Inflammatory macrophage treated with lipopolysaccharide for 1 hour (primary cell): ENCODE measurements at regions not wholly inside any gene's neighbourhood (a gene's known extent, or its start where the extent isn't known, plus 50 kb on each side); places are given as distances from the start of the nearest gene placed in this dataset.
"Not testable (repeated sequence)": the region's sequence is repeated elsewhere in the genome, so short reads cannot be mapped to it uniquely, and the experiment has no call there.

Experiments
- DNase-seq, 2 donors: peaks; one replicate each; pipeline ENCODE4 v3.0.0-alpha.2; 2020 to 2022

DNA sequence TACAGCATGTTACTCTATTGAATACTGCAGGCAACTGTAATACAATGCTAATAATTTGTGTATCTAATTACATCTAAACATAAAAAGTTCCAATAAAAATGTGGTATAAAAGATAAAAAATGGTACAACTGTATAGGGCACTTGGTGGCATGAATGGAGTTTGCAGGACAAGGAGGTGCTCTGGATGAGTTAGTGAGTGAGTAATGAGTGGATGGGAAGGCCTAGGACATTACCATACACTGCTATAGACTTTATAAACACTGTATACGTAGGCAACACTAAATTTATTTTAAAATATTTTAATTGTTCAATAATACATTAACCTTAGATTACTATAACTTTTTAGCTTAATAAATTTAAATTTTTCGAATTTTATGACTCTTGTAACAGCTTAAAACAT lies 579.6 kb upstream of the MAN1A1 start:
- no peak for DNase-seq

DNA sequence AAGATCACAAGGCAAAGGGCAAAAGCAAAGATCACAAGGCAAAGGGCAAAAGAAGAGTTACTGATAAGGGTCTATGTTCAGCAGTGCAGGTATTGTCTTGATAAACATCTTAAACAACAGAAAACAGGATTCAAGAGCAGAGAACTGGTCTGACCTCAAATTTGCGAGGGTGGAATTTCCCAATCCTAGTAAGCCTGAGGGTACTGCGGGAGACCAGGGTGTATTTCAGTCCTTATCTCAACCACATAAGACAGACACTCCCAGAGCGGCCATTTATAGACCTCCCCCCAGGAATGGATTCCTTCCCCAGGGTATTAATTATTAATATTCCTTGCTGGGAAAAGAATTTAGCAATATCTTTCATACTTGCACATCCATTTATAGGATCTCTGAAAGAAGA lies 575.3 kb upstream of the MAN1A1 start:
- DNase-seq = not testable (repeated sequence)

DNA sequence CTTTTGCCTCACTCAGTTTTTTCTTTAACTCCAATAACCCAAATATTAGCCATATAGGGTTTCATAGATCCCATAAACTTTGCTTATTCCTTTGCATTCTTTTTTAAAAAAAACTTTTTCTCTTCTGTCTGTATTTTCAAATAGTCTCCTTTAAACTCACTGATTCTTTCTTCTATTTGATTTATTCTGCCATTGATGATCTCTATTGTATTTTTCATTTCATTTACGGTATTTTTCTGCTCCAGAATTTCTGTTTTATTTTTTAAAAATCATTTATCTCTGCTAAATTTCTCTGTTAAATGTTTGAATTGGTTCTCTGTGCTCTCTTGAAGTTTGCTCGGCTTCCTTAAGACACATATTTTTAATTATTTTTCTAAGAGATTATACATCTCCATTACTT lies 573.3 kb upstream of the MAN1A1 start:
- DNase-seq = no peak

DNA sequence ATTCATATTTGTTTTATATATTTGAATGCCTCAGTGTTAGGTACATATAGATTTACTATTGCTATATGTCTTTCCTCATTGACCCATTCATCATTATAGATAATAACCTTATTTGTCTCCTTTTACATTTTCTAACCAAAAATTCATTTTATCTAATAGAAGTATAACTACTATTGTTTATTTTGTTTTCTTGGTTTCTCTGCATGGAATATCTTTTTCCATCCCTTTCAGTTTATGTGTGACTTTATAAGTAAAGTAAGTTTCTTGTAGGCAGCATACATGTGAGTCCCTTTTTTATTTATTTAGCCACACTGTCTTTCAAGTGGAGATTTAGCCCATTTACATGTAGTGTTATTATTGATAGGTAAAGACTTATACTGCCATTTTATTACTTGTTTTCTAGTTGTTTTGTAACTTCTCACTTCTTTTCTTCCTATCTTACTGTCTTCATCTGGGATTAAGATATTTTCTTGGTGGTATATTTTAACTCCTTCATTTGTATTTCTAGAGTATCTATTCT lies 572.0 kb upstream of the MAN1A1 start:
- no peak for DNase-seq

DNA sequence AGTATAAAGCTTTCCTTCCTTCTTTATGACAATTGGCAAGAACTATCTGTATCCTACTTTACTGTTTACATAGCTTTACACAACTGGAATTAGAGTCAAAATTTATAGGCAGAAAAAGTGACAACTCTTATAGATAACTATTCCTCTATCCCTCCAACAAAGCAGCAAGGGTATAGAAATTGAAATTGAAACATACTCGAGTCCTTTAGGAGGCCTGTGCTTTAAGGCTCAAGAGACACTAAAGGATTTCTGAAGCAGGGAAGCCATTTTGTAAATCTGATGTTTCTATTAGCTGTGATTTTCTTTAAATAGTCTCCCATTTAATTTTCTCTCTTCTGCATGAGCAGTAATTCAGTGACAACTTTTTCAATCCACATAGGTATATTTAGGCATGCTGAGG lies 567.6 kb upstream of the MAN1A1 start:
- DNase-seq = no peak

DNA sequence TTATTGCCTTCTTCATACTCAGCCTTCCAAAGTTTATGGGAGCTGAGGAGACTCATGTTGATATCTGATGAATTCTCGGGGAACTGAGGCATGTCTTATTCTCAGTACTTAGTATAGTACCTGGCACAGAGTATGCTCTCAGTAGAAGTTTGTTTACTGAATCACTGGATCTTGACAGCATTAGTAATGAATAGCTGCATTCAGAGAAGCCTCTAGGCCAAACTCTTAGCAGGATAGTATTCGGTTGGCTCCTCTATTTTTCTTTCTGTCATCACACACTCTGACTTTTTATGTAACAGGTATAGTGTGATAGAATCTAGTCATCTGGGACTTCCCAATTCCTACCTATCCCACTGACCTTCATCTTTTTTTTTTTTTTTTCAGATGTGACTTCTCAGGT lies 566.4 kb upstream of the MAN1A1 start:
- no peak for DNase-seq

DNA sequence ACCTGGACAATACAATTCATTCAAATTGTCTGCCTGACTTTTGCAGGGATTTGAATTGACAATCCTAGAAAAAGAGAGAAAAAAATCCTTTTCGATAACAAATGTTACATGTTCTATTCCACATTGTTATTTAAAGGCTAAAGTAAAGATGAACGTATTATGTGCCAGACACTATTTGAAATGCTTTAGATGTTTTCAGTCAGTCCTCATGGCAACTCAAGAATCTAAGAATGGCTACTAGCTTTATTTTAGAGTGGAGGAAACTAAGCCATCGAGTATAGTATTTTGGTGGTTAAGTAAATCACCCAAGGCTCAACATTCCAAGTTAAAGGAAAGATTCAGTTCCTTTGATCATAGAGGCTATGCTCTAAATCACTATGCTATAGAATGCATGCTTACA lies 558.6 kb upstream of the MAN1A1 start:
- no peak for DNase-seq

DNA sequence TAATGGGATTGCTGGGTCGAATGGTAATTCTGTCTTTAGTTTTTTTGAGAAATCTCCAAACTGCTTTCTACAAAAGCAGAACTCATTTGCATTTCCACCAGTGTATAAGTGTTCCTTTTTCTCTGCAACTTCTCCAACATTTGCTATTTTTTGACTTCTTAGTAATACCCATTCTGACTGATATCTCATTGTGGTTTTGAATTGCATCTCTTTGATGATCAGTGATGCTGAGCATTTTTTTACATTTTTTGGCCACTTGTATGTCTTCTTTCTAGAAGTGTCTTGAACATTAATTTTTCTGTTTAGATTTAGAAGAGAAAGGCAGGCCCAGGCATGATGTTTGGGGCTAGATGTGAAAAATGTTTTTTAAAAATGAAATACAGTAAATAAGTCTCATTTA lies 553.1 kb upstream of the MAN1A1 start:
- peak; percentile 31 to 48 for DNase-seq

DNA sequence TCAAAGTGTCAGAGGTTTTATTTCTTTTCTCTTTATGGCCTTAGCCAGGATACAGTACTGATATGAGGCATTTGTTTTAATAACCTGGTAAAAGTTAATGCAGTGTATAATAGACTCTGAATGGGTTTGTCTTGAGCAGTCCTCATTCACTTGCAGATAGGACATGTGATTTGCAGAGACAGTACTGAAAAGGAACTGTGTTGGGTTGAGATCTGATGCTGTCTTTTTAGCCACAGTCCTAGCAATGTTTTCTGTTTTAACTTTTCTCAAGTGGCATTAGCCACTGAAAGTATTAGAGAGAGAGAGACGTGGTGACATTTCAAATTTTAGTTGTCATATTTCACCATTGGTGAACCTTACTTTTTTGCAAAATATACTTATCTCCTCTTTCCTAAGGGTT lies 547.2 kb upstream of the MAN1A1 start:
- DNase-seq = no peak

DNA sequence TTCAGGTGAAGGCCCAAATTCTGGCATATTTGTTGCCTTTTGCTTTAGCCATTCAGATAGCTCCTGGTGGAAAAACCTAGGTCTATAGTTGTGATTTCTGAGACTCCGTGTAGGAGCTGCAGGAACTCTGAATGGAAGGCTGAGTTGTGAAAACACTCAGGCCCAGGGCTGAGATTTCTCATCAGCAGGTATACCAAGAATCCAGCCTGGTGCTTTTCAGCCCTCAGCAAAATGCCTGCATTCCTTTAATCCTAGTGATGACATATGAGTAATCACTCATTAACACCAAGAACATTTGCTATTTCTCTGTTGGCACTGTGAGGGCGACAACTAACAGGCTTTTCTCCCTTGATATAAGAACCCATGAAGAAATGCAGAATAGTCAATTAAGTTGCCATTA lies 546.1 kb upstream of the MAN1A1 start:
- DNase-seq = no peak

DNA sequence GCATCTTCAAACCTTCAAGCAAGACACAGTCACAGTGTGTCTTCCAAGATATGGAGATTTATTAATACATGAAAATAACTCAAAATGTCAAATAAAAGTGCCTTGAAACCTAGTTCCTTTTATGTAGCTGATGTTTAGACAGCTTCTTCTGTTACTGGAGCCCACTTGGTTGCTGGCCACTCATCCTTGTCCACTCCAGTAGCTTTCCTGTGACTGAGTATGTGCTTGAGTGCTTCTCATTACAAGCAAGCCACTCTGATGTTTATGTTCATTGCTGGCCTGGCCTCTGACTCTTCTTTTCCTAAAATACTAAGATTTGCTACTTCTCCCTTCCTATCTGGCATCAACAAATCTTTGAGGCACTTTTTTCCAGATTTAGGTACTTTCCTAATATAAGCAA lies 545.2 kb upstream of the MAN1A1 start:
- DNase-seq = no peak

DNA sequence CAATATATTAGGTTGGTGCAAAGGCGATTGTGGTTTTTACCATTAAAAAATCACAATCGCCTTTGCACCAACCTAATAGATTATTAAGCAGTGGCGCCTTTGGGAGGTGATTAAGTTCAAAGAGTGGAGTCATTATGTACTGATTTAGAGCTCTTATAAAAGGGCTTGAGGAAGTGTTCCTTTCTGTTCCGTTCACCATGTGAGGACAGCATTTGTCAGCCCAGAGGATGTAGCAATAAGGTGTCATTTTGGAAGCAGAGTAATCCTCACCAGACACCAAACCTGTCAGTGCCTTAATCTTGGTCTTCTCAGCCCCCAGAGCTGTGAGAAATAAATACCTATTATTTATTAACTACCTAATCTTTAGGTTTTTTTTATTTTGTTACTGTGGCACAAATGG lies 542.1 kb upstream of the MAN1A1 start:
- peak in 1 of 2 donors; percentile 8 for DNase-seq

DNA sequence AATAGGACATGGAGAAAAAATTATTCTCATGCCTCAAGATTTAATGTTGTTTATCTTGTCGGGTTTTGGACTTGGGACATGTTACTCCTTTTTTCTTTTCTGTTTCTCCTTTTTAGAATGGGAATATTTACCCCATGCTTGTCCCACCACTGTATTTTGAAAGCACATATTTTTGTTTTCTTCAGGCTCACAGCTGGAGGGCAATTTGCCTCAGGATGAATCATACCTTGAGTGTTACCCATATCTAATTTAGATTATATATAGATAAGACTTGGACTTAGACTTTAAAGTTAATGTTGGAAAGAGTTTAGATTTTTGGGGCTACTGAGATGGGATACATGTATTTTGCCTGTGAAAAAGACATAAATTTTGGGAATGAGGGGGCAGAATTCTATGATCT lies 541.6 kb upstream of the MAN1A1 start:
- no peak for DNase-seq

DNA sequence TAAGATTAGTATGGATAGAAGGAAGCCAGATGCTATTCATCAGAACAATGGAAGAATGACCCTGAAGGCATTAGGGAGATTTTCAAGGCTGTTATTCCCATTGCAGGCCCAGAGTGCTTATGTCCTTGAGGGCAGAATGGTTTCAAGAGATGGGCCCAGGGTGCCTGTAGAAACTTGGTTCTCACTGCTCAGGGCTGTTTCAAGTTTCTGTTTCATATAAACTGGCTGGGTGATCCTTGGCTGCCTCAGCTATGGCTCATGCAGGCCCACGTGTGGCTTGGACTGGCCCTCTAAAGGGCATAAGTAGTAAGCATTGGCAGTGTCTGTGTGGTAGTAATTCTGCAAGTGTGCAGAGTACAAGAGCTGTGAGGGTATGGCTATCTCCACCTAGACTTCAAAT lies 540.9 kb upstream of the MAN1A1 start:
- DNase-seq = no peak

DNA sequence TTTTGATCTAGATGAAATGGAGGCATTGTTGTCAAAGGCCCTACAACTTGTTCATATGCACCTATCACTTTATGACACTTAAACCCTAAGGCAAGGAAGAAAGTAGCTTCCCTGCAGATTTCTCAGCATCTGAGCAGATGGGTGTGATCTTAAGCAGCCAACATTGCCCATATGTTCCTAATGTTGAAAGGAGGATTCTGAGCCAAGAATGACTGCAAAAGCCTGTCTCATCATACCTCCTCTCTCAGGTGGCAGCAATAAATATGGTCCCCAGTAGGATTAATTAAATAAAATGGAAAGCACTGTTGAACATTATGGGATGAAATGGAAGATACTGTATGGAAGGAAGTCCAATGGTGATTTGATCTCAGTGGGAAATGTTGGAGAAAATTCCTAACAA lies 538.1 kb upstream of the MAN1A1 start:
- no peak for DNase-seq

DNA sequence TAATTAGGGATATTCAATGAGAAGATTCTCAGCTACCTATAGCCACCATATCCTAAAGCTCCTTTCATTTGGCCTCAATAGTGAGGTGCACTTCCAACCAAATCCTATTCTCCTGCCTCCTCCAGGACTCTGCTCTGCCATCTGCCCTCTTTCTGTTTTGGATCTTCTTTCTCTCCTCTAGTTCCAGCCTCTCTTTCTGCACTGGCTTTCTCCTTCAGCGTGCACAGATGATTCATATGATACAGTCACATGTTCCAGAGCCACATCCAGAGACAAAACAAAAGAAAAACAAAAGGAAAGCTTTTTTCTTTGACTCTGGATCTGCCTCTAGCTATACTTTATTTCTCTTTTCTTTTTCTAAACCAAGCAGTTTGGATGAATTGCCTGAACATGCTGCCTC lies 531.9 kb upstream of the MAN1A1 start:
- no peak for DNase-seq

DNA sequence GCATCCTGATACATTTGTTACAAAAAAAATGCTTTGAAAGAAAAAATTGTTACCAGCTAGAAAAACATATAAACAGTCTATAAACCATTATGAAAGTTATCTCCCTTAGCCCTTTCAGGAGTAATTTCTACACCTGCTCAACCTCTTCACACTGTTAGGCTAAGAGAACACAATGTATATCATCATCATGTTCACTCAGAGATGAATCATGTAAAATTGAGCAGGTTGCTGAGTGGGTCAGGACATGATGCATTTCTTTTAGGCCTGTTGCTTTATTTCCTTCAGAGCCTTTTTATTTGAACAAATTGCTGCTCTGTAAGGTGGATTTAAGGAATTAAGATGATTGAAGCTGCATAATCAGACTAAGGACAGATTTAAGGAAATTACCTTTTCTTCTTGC lies 531.3 kb upstream of the MAN1A1 start:
- DNase-seq = no peak

DNA sequence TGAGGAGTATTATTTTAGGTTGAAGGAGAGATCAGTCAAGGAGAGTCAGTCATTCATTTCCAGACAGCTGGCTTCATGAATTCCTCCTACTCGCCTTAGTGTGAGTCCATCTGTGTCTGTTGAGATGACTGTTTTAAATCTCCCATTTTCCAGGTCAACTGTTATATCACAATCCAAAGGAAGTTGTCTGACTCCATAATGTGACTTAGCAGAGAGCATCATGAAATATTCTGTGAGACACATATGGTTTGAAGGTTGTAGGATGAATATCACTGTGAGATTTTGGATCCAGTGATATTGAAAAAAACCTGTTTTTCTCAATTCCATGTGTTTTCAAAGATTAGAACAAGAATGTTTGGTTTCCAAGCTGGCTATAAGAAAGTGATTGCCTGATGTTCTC lies 530.2 kb upstream of the MAN1A1 start:
- DNase-seq = no peak

DNA sequence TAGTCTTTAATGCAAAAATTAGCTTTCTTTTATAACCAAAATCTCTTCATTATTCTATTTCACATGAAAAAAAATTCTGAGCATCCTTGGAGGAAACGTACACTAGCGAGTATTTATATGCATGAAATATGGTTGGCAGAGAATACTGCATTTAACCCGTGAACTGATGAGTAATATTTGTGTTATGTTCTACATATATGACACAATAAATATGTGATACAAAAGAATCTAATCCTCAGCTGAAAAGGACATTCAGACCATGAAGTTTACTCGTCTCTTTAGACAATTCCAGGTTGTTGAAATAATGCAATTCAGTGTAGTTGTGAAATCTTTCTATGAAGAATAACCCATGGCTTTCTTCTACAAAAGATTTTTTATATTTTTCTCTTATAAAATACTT lies 524.8 kb upstream of the MAN1A1 start:
- DNase-seq = no peak

DNA sequence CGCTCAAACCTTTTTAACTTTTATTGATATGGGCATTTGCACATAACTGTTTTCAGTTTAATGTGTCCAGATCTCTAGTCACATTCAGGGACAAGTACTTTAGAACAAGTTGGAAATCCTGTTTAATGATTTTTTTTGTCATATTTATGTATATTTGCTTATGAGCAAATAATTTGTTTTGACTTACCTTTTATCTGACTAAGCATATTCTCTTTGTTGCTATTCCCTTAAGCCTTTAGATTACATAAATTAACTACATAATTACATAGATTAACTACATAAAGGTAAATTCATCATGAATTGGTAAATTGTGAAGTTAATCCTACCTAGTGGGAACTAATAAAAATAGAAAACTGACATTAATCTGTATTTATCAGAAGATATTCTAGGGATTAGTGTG lies 523.5 kb upstream of the MAN1A1 start:
- no peak for DNase-seq

DNA sequence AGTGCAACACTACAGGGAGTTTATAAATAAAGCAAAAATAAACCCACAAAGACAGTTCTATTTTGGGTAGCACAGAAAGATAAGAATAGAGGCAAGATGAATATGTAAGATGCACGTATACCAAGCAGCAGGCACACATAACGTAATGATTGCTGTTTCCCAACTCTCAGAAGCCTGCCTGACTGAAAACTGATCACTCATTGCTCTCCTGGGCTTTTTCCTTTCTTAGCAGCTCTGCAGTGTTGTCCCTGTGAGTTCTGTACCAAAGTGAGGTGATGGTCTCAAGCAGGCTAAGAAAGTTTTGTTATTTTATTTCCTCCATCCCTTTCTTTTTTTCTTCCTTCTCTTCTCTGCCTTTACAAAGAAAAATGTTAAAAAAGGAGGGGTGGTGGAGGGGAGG lies 522.0 kb upstream of the MAN1A1 start:
- DNase-seq = no peak

DNA sequence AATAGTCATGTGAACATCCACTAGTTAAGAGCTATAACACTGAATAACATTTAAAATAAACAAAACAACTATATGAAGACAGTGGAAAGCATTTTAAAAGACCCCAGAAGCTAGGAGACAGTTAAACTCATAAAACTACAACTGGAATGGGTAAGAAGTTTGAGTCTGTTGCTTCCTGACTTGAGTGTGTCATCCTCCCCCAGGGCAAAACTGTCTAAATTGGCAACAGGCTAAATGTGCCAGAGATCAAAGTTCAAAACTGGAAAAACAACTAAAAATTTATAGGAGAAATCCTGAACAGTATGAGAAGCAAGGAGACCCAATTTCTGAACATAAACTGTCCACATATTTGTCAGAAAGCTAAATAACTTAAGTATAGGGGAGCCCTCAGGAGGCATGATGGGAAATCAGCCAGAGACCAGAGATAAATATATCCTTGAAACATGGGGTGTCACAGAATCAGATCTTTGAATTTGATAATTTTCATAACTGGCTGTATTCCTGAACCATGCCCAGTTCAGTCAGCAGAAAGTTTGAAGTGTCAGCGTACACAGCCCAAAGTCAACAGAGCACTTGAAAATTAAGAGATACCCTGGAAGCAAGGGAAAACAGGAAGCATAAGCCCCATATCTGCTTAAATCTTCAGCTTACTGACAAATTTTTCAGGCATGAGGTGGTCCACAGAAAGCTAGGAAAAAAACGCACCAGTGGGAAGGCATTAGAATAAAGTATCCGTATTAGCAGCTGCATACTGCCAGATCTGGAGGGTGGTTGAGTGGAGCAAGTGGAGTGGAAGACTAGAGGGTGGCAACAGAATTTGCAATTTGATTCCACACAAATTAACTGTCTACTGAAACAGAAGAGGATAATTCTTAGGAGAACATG lies 516.1 kb upstream of the MAN1A1 start:
- DNase-seq = no peak

DNA sequence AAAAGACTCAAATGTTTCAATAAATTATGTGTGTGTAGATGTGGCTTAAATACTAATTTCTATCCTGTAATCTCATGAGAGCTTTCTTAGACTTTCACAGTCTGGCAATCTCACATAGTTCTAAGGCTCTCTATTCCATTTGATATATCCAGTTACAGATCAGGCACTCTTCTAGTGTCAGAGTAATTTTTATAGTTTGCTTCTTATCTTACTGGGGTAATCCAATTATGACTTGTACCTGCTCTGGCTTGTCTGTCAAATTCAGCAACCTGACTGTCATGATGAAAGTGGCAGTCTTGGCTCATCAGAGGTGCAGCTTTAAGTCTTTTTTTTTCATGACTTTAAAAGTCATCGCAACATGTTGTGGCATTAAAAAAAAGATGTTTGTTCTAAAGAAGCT lies 513.2 kb upstream of the MAN1A1 start:
- no peak for DNase-seq

DNA sequence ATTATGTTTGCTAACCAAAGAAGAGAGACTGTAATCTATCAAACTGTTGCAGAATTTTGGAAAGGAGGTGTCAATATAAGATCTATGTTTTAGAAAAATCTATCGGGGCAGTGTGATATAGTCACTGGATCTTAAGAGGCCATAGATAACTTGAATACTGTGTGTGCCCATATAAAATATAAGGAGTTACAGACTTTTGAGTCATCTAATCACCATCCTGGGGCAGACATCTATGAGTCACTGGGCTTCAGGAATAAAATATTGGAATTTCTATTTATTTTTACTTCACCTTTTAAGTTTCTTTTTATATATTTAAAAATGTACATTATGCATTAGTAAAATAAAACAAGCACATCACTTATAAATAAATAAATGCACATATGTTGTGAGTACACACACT lies 509.3 kb upstream of the MAN1A1 start:
- no peak for DNase-seq

DNA sequence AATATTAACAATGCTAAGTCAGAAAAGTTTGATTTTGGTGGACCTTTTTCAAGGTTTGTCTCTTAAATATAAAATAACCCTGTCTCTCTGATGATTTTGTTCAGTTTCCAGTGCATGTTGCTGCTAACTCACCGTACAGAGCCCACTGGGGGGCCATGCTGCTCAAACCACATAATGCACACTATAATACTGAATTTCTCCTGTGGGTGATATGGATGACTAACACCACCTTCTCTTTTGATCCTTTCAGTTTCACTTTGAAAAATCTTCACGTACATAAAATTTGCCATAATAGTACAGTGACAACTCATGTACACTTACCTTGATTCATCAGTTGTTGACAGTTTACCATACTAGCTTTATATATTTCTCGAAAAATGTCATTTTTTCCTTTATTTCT lies 506.6 kb upstream of the MAN1A1 start:
- DNase-seq = peak in 1 of 2 donors; percentile 6
